ENCODE measurements at regions not wholly inside any gene's neighbourhood (a gene's known extent, or its start where the extent isn't known, plus 50 kb on each side); places are given as distances from the start of the nearest gene placed in this dataset.

- no peak for TF ChIP-seq CTCF (IDR thresholded peaks at IDR 0.05; ENCODE audit: low read depth, low read length)
- no peak for TF ChIP-seq POLR2A (IDR thresholded peaks at IDR 0.05; ENCODE audit: extremely low read depth, insufficient read length)
- no peak for TF ChIP-seq MAX (IDR thresholded peaks at IDR 0.05; ENCODE audit: low read depth, low read length)
These were observed 58.5 kb upstream of the SYPL1 start for GRCh38 chr7:106170651-106171050.
